HepG2 (cell line): ENCODE measurements at regions not wholly inside any gene's neighbourhood (a gene's known extent, or its start where the extent isn't known, plus 50 kb on each side); places are given as distances from the start of the nearest gene placed in this dataset.
A peak's percentile ranks its signal among the peaks of the same experiment; 100 is the strongest.

Source experiments
- ATAC-seq: fragments of 200-7000 bp; cut with Tn5 transposase; 3 replicates; pipeline ENCODE4 v1.9.1; 2020; ENCODE audit warnings: mild to moderate bottlenecking, moderate library complexity
- BruUV-seq: library from RNA; stranded (reverse); fragments of 400-500 nt; replicated peaks from 2 replicates; lab custom pipeline; 2021; lab: Mats Ljungman, UMichigan
- CTCF ChIA-PET: fragments of 300-600 bp; formaldehyde crosslinking; extraction: SDS; loops from one replicate; lab custom pipeline; 2021; ENCODE audit warnings: low total read pairs, inconsistent platforms, low intra/inter-chr PET ratio; lab: Yijun Ruan, JAX
- POLR2A ChIA-PET: fragments of 350-600 bp; sonication (Branson Sonifier 250); formaldehyde crosslinking; loops from one replicate; lab custom pipeline; 2020; ENCODE audit warnings: antibody characterized with exemption, inconsistent platforms; lab: Yijun Ruan, JAX
- DNase-seq: peaks from one replicate; pipeline ENCODE4 v3.0.0-alpha.2; 2015; ENCODE audit warnings: low spot score
- FAIRE-seq: peaks from 3 replicates; lab custom pipeline; 2011; peaks lifted over from hg19 to GRCh38; lab: Jason Lieb, UNC
- H2AFZ ChIP-seq: one replicate; pipeline ENCODE4 v1.6.1; 2011; ENCODE audit warnings: low read length, inconsistent platforms
- H3K27ac ChIP-seq: fragments of 300-600 bp; 3 replicates; pipeline ENCODE4 v1.8.0; 2011; ENCODE audit warnings: mixed run types, mild to moderate bottlenecking, mixed read lengths, low read length, inconsistent platforms; ENCODE audit not compliant: insufficient read depth; ENCODE audit errors: extremely low read length
- H3K27me3 ChIP-seq, 2 experiments: fragments of 200-600 bp in 1 of 2; 2 replicates in 1 of 2; 3 replicates in 1 of 2; pipeline versions ENCODE4 v1.6.0 to v1.8.0; 2011; ENCODE audit warnings: low read length in 2 of 2, mild to moderate bottlenecking in 2 of 2, moderate library complexity in 2 of 2, inconsistent platforms in 1 of 2; ENCODE audit not compliant: insufficient read depth in 2 of 2, control insufficient read depth in 1 of 2
- H3K36me3 ChIP-seq, 2 experiments: fragments of 200-600 bp in 1 of 2; replicated peaks in 1 of 2; 2 replicates in 1 of 2; 3 replicates in 1 of 2; pipeline versions ENCODE4 v1.5.1 to v1.8.0; 2011; ENCODE audit warnings: low read length in 2 of 2, inconsistent platforms in 1 of 2; ENCODE audit not compliant: insufficient read depth in 2 of 2, control insufficient read depth in 1 of 2
- H3K4me1 ChIP-seq: 2 replicates; pipeline ENCODE4 v1.5.1; 2012; ENCODE audit warnings: low read length, inconsistent platforms; ENCODE audit not compliant: insufficient read depth
- H3K4me2 ChIP-seq: 2 replicates; pipeline ENCODE4 v1.6.0; 2011; ENCODE audit warnings: low read depth, low read length, inconsistent platforms
- H3K4me3 ChIP-seq, 3 experiments: fragments of 200-600 bp in 1 of 3; sonication (generic), shearing (Covaris generic) in 1 of 3; replicated peaks in 1 of 3; 2 replicates each; pipeline ENCODE4 v1.5.1; 2011 to 2016; ENCODE audit warnings: low read length in 3 of 3, inconsistent platforms in 2 of 3, low read depth in 2 of 3, mild to moderate bottlenecking in 2 of 3, control low read depth in 1 of 3, mixed read lengths in 1 of 3; ENCODE audit not compliant: insufficient read depth in 1 of 3
- H3K79me2 ChIP-seq: one replicate; pipeline ENCODE4 v1.6.1; 2011; ENCODE audit warnings: low read length, inconsistent platforms; ENCODE audit not compliant: insufficient read depth
- H3K9ac ChIP-seq: 2 replicates; pipeline ENCODE4 v1.6.0; 2011; ENCODE audit warnings: mild to moderate bottlenecking, low read depth, low read length, inconsistent platforms; ENCODE audit not compliant: insufficient read depth
- H3K9me3 ChIP-seq: 2 replicates; pipeline ENCODE4 v1.5.1; 2012; ENCODE audit warnings: mild to moderate bottlenecking, low read length
- H4K20me1 ChIP-seq: 2 replicates; pipeline ENCODE4 v1.6.0; 2011; ENCODE audit warnings: inconsistent platforms, mild to moderate bottlenecking, low read length, moderate library complexity; ENCODE audit not compliant: insufficient read depth
- AGO1 ChIP-seq: fragments of 200-400 bp; formaldehyde crosslinking; IDR thresholded peaks from 2 replicates; pipeline ENCODE4 v1.6.1; 2017; ENCODE audit warnings: mild to moderate bottlenecking, low read depth, low read length, moderate library complexity; ENCODE audit not compliant: poor library complexity, severe bottlenecking
- ETV5 ChIP-seq: IDR thresholded peaks from 2 replicates; pipeline ENCODE4 v1.6.1; 2018; ENCODE audit warnings: missing biosample characterization, missing genetic modification reagents, inconsistent platforms, borderline replicate concordance
- GPBP1L1 ChIP-seq: sonication (generic); formaldehyde crosslinking; IDR thresholded peaks from 2 replicates; pipeline ENCODE4 v1.5.0; 2020; ENCODE audit warnings: mild to moderate bottlenecking, missing genetic modification reagents
- HNRNPUL1 ChIP-seq: fragments of 200-400 bp; formaldehyde crosslinking; IDR thresholded peaks from 2 replicates; pipeline ENCODE4 v1.6.1; 2017; ENCODE audit warnings: low read depth, mild to moderate bottlenecking, low read length, moderate library complexity
- IRF1 ChIP-seq: sonication (generic); formaldehyde crosslinking; IDR thresholded peaks from 2 replicates; pipeline ENCODE4 v1.4.0; 2020; ENCODE audit warnings: low read depth, mild to moderate bottlenecking, missing genetic modification reagents
- KLF6 ChIP-seq: IDR thresholded peaks from 2 replicates; pipeline ENCODE4 v1.8.0; 2016; ENCODE audit warnings: missing biosample characterization, missing genetic modification reagents
- KLF9 ChIP-seq: IDR thresholded peaks from 2 replicates; pipeline ENCODE4 v1.6.1; 2016; ENCODE audit warnings: low read depth
- MBNL3 ChIP-seq: fragments of 250-450 bp; sonication (Bioruptor Pico); conservative IDR thresholded peaks from 2 replicates; pipeline ENCODE4 v1.8.0; 2022; ENCODE audit warnings: mild to moderate bottlenecking, inconsistent platforms
- NFKBIZ ChIP-seq: IDR thresholded peaks from 2 replicates; pipeline ENCODE4 v1.6.1; 2018; ENCODE audit warnings: missing genetic modification reagents, missing compliant biosample characterization
- SYNCRIP ChIP-seq: fragments of 200-400 bp; formaldehyde crosslinking; IDR thresholded peaks from 2 replicates; pipeline ENCODE4 v1.6.1; 2018; ENCODE audit warnings: mild to moderate bottlenecking, low read depth, low read length; ENCODE audit not compliant: insufficient read depth
- USF2 ChIP-seq, 2 experiments: sonication (generic) in 1 of 2; formaldehyde crosslinking in 1 of 2; IDR thresholded peaks; 2 replicates each; pipeline versions ENCODE4 v1.5.1 to v1.6.1; 2011 to 2020; ENCODE audit warnings: borderline replicate concordance in 1 of 2, low read depth in 1 of 2, low read length in 1 of 2, mild to moderate bottlenecking in 1 of 2, missing genetic modification reagents in 1 of 2, moderate library complexity in 1 of 2
- ZBTB21 ChIP-seq: sonication (generic); formaldehyde crosslinking; IDR thresholded peaks from 2 replicates; pipeline ENCODE4 v1.4.0; 2020; ENCODE audit warnings: missing genetic modification reagents
- ZNF232 ChIP-seq: sonication (generic); formaldehyde crosslinking; IDR thresholded peaks from 2 replicates; pipeline ENCODE4 v1.4.0; 2020; ENCODE audit warnings: missing genetic modification reagents, borderline replicate concordance
- ZNF280B ChIP-seq: sonication (generic); formaldehyde crosslinking; IDR thresholded peaks from 2 replicates; pipeline ENCODE4 v1.5.0; 2020; ENCODE audit warnings: missing genetic modification reagents, mild to moderate bottlenecking, borderline replicate concordance
- ZNF513 ChIP-seq: sonication (generic); formaldehyde crosslinking; conservative IDR thresholded peaks from 2 replicates; pipeline ENCODE4 v1.5.0; 2020; ENCODE audit warnings: missing genetic modification reagents
- ZNF788 ChIP-seq: sonication (generic); formaldehyde crosslinking; IDR thresholded peaks from 2 replicates; pipeline ENCODE4 v1.5.0; 2020; ENCODE audit warnings: mild to moderate bottlenecking, missing genetic modification reagents, borderline replicate concordance
- ZSCAN29 ChIP-seq: sonication (generic); formaldehyde crosslinking; conservative IDR thresholded peaks from 2 replicates; pipeline ENCODE4 v1.4.0; 2020; ENCODE audit warnings: mild to moderate bottlenecking, missing genetic modification reagents
- WGBS: methylation state at CpG from one replicate; pipeline ENCODE4 v1.1.6; 2017; ENCODE audit warnings: low lambda C conversion rate; 5-methylcytosine and 5-hydroxymethylcytosine counted together
- in situ Hi-C: cut with HindIII; loops from 2 replicates; pipeline ENCODE4 v1.10.0; 2017; ENCODE audit warnings: low pct_unique_long_range_greater_than_20kb; ENCODE audit not compliant: extremely low pct_ligation_motif_present
- intact Hi-C: fragments of 100-400 bp; cut with micrococcal nuclease; formaldehyde crosslinking; loops from one replicate; pipeline ENCODE4 v1.10.0; 2022; ENCODE audit not compliant: unreplicated experiment

- Histone ChIP-seq H3K27me3 (no peaks in the 10 kb centered on the region), H3K4me3 (peak overlapping the region in 1 of 3 experiments; percentile 57; a peak in 1 of 6 replicates), H3K27ac (no peak overlapping the region), H2AFZ (no peak overlapping the region), H3K9ac (no peak overlapping the region), H3K36me3 (no peaks in the 10 kb centered on the region), H3K9me3 (peaks cover 61% of the 10 kb centered on the region), H3K4me1 (no peaks in the 10 kb centered on the region), H3K79me2 (no peaks in the 10 kb centered on the region), H3K4me2 (peak overlapping the region; percentile 64), H4K20me1 (no peaks in the 10 kb centered on the region)
- in situ Hi-C loops (no loop called here), intact Hi-C loops (no loop called here)
- ChIA-PET CTCF (no interaction called here), POLR2A (no interaction called here)
- no TSS peak for BruUV-seq
- ATAC-seq: no peak
- no peak for FAIRE-seq
- no peak for DNase-seq
- TF ChIP-seq ZNF788 (CRISPR knock-in tag): no peak
- no peak for TF ChIP-seq KLF9 (CRISPR knock-in tag)
- no peak for TF ChIP-seq ZSCAN29
- TF ChIP-seq NFKBIZ: no peak
- TF ChIP-seq USF2 (IDR thresholded peaks at IDR 0.05; ENCODE audit: low read depth, low read length): no peak
- TF ChIP-seq USF2 (CRISPR knock-in tag; IDR thresholded peaks at IDR 0.05; ENCODE audit: borderline replicate concordance): no peak
- TF ChIP-seq ZNF232: no peak
- TF ChIP-seq MBNL3: no peak
- no peak for TF ChIP-seq IRF1 (CRISPR knock-in tag)
- no peak for TF ChIP-seq ETV5 (CRISPR knock-in tag)
- TF ChIP-seq KLF6: no peak
- TF ChIP-seq AGO1: no peak
- TF ChIP-seq HNRNPUL1: no peak
- no peak for TF ChIP-seq SYNCRIP
- TF ChIP-seq ZBTB21 (CRISPR knock-in tag): no peak
- TF ChIP-seq ZNF280B: no peak
- TF ChIP-seq GPBP1L1: no peak
- TF ChIP-seq ZNF513 (CRISPR knock-in tag): no peak
- WGBS: 26% methylated on average over 6 of the region's 6 CpGs
These were observed 96.7 kb downstream of the NPAP1 start for GRCh38 chr15:24772266-24772665.
